ENCODE measurements at regions not wholly inside any gene's neighbourhood (a gene's known extent, or its start where the extent isn't known, plus 50 kb on each side); places are given as distances from the start of the nearest gene placed in this dataset.

GRCh38 chr3:26438981-26439884 is 183.3 kb upstream of the LRRC3B start:
- TF ChIP-seq, protein P1, sequence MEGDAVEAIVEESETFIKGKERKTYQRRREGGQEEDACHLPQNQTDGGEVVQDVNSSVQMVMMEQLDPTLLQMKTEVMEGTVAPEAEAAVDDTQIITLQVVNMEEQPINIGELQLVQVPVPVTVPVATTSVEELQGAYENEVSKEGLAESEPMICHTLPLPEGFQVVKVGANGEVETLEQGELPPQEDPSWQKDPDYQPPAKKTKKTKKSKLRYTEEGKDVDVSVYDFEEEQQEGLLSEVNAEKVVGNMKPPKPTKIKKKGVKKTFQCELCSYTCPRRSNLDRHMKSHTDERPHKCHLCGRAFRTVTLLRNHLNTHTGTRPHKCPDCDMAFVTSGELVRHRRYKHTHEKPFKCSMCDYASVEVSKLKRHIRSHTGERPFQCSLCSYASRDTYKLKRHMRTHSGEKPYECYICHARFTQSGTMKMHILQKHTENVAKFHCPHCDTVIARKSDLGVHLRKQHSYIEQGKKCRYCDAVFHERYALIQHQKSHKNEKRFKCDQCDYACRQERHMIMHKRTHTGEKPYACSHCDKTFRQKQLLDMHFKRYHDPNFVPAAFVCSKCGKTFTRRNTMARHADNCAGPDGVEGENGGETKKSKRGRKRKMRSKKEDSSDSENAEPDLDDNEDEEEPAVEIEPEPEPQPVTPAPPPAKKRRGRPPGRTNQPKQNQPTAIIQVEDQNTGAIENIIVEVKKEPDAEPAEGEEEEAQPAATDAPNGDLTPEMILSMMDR (IDR thresholded peaks at IDR 0.05; ENCODE audit: extremely low read depth in 1 of 2, insufficient read depth in 1 of 2, low read depth in 1 of 2, low read length in 2 of 2): no peak
- TF ChIP-seq MYC (IDR thresholded peaks at IDR 0.05; ENCODE audit: low read depth, low read length) (no peak), POLR2A (IDR thresholded peaks at IDR 0.05; ENCODE audit: low read depth, low read length) (no peak), FOS (IDR thresholded peaks at IDR 0.05; ENCODE audit: borderline replicate concordance, insufficient read depth, low read length) (no peak), POLR2AphosphoS5 (IDR thresholded peaks at IDR 0.05; ENCODE audit: insufficient read depth, low read depth, low read length) (no peak), EZH2 (IDR thresholded peaks at IDR 0.05; ENCODE audit: borderline replicate concordance, low read depth, low read length, severe bottlenecking) (no peak), MAX (IDR thresholded peaks at IDR 0.05; ENCODE audit: insufficient read depth, insufficient read length) (no peak), JUN (IDR thresholded peaks at IDR 0.05; ENCODE audit: borderline replicate concordance, insufficient read depth, insufficient read length, low read depth) (no peak), GATA2 (IDR thresholded peaks at IDR 0.05; ENCODE audit: insufficient read depth, insufficient read length, low read depth, low read length) (no peak)

Data from endothelial cell of umbilical vein (primary cell).